Uterus (tissue), 2 donors: ENCODE measurements at regions not wholly inside any gene's neighbourhood (a gene's known extent, or its start where the extent isn't known, plus 50 kb on each side); places are given as distances from the start of the nearest gene placed in this dataset.

Source experiments
- CTCF ChIP-seq, 4 experiments: fragments of 200-600 bp in 2 of 4; fragments of 450-650 bp in 2 of 4; sonication (generic) in 2 of 4; IDR thresholded peaks; one replicate each; pipeline ENCODE4 v1.5.1; 2016 to 2019; ENCODE audit warnings: antibody characterized with exemption in 4 of 4, mild to moderate bottlenecking in 2 of 4, moderate library complexity in 1 of 4
- POLR2A ChIP-seq, 2 donors: fragments of 450-650 bp; IDR thresholded peaks; one replicate each; pipeline ENCODE4 v1.6.1; 2016; ENCODE audit warnings: antibody characterized with exemption in 2 of 2, mild to moderate bottlenecking in 1 of 2, moderate library complexity in 1 of 2

- no peak for TF ChIP-seq CTCF (IDR thresholded peaks at IDR 0.05)
- TF ChIP-seq POLR2A (IDR thresholded peaks at IDR 0.05), result no peak
Observed at GRCh38 chr4:175470131-175470530, 341.9 kb downstream of the GPM6A start.
